ENCODE measurements at regions not wholly inside any gene's neighbourhood (a gene's known extent, or its start where the extent isn't known, plus 50 kb on each side); places are given as distances from the start of the nearest gene placed in this dataset.

- Histone ChIP-seq H3K56ac (ENCODE audit: extremely low read depth, insufficient read depth, low read length) (no peak overlapping the region), H3K9ac (ENCODE audit: low read depth, low read length) (no peak overlapping the region), H3K4me1 (ENCODE audit: control insufficient read depth, insufficient read depth, low read length) (peaks cover 8% of the 10 kb centered on the region), H4K8ac (ENCODE audit: low read depth in 2 of 2, low read length in 2 of 2) (no peak overlapping the region), H2BK120ac (ENCODE audit: low read depth, low read length) (no peak overlapping the region), H2AK5ac (ENCODE audit: low read depth, low read length) (no peak overlapping the region), H2AFZ (replicated peaks; ENCODE audit: low read length, poor library complexity) (no peak overlapping the region), H2BK15ac (ENCODE audit: low read depth, low read length) (no peak overlapping the region), H3K18ac (ENCODE audit: low read depth, low read length) (no peak overlapping the region), H3K36me3 (ENCODE audit: control insufficient read depth, insufficient read depth, low read length) (no peaks in the 10 kb centered on the region), H3K23ac (ENCODE audit: low read depth, low read length) (no peak overlapping the region), H4K20me1 (ENCODE audit: insufficient read depth, low read length) (no peaks in the 10 kb centered on the region), H3K79me1 (ENCODE audit: low read depth in 1 of 2, low read length in 2 of 2) (no peaks in the 10 kb centered on the region), H2BK5ac (ENCODE audit: low read depth, low read length, poor library complexity, severe bottlenecking) (no peak overlapping the region), H3K4ac (ENCODE audit: low read depth, low read length) (no peak overlapping the region), H3K9me3 (ENCODE audit: control insufficient read depth, insufficient read depth, low read length) (no peaks in the 10 kb centered on the region), H3K4me2 (ENCODE audit: low read depth, low read length) (no peak overlapping the region), H3K9me1 (ENCODE audit: insufficient read depth, low read length) (no peaks in the 10 kb centered on the region), H3K4me3 (ENCODE audit: insufficient read depth, low read depth, low read length) (no peak overlapping the region), H4K5ac (ENCODE audit: low read depth, low read length) (no peak overlapping the region), H3K27ac (ENCODE audit: insufficient read depth, low read length) (no peak overlapping the region), H4K91ac (ENCODE audit: insufficient read depth, low read depth, low read length) (no peak overlapping the region), H3K14ac (replicated peaks; ENCODE audit: low read depth, low read length) (no peak overlapping the region), H2BK20ac (ENCODE audit: low read depth, low read length) (no peak overlapping the region), H2AK9ac (replicated peaks; ENCODE audit: low read depth, low read length, poor library complexity) (no peak overlapping the region), H3K27me3 (ENCODE audit: control insufficient read depth, insufficient read depth, low read length) (no peaks in the 10 kb centered on the region)
- ATAC-seq (ENCODE audit: low read depth) = no peak
- DNase-seq = no peak
- dilution Hi-C loops (cut with HindIII; ENCODE audit: low sequenced_read_pairs, unreplicated experiment) (no loop called here), intact Hi-C loops (cut with micrococcal nuclease) (no loop called here), in situ Hi-C loops (cut with MboI; ENCODE audit: low sequenced_read_pairs) (loop anchor here (25.0 kb wide), 1 partner anchor 655 kb away; no protein-coding TSS in a partner anchor)
- no CpG with 5 or more reads among the region's 3 CpGs for whole genome bisulfite sequencing, 2 experiments (ENCODE audit: extremely low coverage in 2 of 2, insufficient read length in 1 of 2)
- BruUV-seq (replicated peaks) = no TSS peak
- ChIA-PET POLR2A (ENCODE audit: unreplicated experiment) (no interaction called here), CTCF (no interaction called here)
- TF ChIP-seq RFX5 (IDR thresholded peaks at IDR 0.05; ENCODE audit: low read depth, low read length) = no peak
- no peak for TF ChIP-seq RAD21 (IDR thresholded peaks at IDR 0.05; ENCODE audit: low read length)
- no peak for TF ChIP-seq MAZ (IDR thresholded peaks at IDR 0.05; ENCODE audit: borderline replicate concordance, low read depth, low read length)
- TF ChIP-seq ELK1 (IDR thresholded peaks at IDR 0.05; ENCODE audit: borderline replicate concordance, low read depth, low read length) = no peak
- TF ChIP-seq BHLHE40 (IDR thresholded peaks at IDR 0.05; ENCODE audit: low read depth, low read length) = no peak
- TF ChIP-seq, protein P1, sequence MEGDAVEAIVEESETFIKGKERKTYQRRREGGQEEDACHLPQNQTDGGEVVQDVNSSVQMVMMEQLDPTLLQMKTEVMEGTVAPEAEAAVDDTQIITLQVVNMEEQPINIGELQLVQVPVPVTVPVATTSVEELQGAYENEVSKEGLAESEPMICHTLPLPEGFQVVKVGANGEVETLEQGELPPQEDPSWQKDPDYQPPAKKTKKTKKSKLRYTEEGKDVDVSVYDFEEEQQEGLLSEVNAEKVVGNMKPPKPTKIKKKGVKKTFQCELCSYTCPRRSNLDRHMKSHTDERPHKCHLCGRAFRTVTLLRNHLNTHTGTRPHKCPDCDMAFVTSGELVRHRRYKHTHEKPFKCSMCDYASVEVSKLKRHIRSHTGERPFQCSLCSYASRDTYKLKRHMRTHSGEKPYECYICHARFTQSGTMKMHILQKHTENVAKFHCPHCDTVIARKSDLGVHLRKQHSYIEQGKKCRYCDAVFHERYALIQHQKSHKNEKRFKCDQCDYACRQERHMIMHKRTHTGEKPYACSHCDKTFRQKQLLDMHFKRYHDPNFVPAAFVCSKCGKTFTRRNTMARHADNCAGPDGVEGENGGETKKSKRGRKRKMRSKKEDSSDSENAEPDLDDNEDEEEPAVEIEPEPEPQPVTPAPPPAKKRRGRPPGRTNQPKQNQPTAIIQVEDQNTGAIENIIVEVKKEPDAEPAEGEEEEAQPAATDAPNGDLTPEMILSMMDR (conservative IDR thresholded peaks at IDR 0.05; ENCODE audit: low read depth, low read length) = no peak
- TF ChIP-seq MAFK (IDR thresholded peaks at IDR 0.05; ENCODE audit: low read depth, low read length) = no peak
- no peak for TF ChIP-seq FOS (IDR thresholded peaks at IDR 0.05; ENCODE audit: low read depth, low read length)
- TF ChIP-seq, protein P2, sequence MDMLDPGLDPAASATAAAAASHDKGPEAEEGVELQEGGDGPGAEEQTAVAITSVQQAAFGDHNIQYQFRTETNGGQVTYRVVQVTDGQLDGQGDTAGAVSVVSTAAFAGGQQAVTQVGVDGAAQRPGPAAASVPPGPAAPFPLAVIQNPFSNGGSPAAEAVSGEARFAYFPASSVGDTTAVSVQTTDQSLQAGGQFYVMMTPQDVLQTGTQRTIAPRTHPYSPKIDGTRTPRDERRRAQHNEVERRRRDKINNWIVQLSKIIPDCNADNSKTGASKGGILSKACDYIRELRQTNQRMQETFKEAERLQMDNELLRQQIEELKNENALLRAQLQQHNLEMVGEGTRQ (IDR thresholded peaks at IDR 0.05; ENCODE audit: low read depth, low read length) = no peak
- no peak for TF ChIP-seq SMC3 (IDR thresholded peaks at IDR 0.05; ENCODE audit: low read depth, low read length)
- no peak for TF ChIP-seq RCOR1 (IDR thresholded peaks at IDR 0.05; ENCODE audit: insufficient replicate concordance, low read length)
Observed at GRCh38 chr6:126667071-126667470, 327.2 kb downstream of the CENPW start.
